HepG2 (cell line): ENCODE measurements at regions not wholly inside any gene's neighbourhood (a gene's known extent, or its start where the extent isn't known, plus 50 kb on each side); places are given as distances from the start of the nearest gene placed in this dataset.

Experiments
- FOSL2 ChIP-seq: sonication (generic); formaldehyde crosslinking; IDR thresholded peaks from 2 replicates; pipeline ENCODE4 v1.4.0; 2020; ENCODE audit warnings: missing genetic modification reagents
- GPBP1L1 ChIP-seq: sonication (generic); formaldehyde crosslinking; IDR thresholded peaks from 2 replicates; pipeline ENCODE4 v1.5.0; 2020; ENCODE audit warnings: mild to moderate bottlenecking, missing genetic modification reagents
- HMG20A ChIP-seq: IDR thresholded peaks from 2 replicates; pipeline ENCODE4 v1.6.1; 2016; ENCODE audit warnings: borderline replicate concordance
- HNRNPLL ChIP-seq: fragments of 200-400 bp; formaldehyde crosslinking; IDR thresholded peaks from 2 replicates; pipeline ENCODE4 v1.6.1; 2017; ENCODE audit warnings: mild to moderate bottlenecking, low read depth, low read length; ENCODE audit not compliant: poor library complexity, severe bottlenecking
- KDM1A ChIP-seq: IDR thresholded peaks from 2 replicates; pipeline ENCODE4 v1.6.1; 2016; ENCODE audit warnings: missing compliant biosample characterization
- KLF16 ChIP-seq, 2 experiments: sonication (generic) in 1 of 2; formaldehyde crosslinking in 1 of 2; IDR thresholded peaks; 2 replicates each; pipeline versions ENCODE4 v1.6.1 to v1.8.0; 2016 to 2023; ENCODE audit warnings: missing genetic modification reagents in 2 of 2, missing compliant biosample characterization in 1 of 2
- KLF6 ChIP-seq: IDR thresholded peaks from 2 replicates; pipeline ENCODE4 v1.8.0; 2016; ENCODE audit warnings: missing biosample characterization, missing genetic modification reagents
- RARA ChIP-seq: IDR thresholded peaks from 2 replicates; pipeline ENCODE4 v1.6.1; 2016; ENCODE audit warnings: missing genetic modification reagents, missing compliant biosample characterization
- ZBTB40 ChIP-seq, 2 experiments: fragments of 450-650 bp in 1 of 2; sonication (generic) in 1 of 2; formaldehyde crosslinking in 1 of 2; IDR thresholded peaks; 2 replicates each; pipeline versions ENCODE4 v1.6.1 to v1.8.0; 2016 to 2022; ENCODE audit warnings: antibody characterized with exemption in 1 of 2, mild to moderate bottlenecking in 1 of 2, missing genetic modification reagents in 1 of 2
- ZNF207 ChIP-seq: fragments of 450-650 bp; IDR thresholded peaks from 2 replicates; pipeline ENCODE4 v1.6.1; 2016; ENCODE audit warnings: antibody characterized with exemption, borderline replicate concordance
- ZNF24 ChIP-seq: fragments of 450-650 bp; IDR thresholded peaks from 2 replicates; pipeline ENCODE4 v1.6.1; 2017; ENCODE audit warnings: antibody characterized with exemption, mild to moderate bottlenecking
- TF ChIP-seq, protein P1 (sequence below): sonication (generic); formaldehyde crosslinking; IDR thresholded peaks from 2 replicates; pipeline ENCODE4 v1.4.0; 2020; ENCODE audit warnings: mild to moderate bottlenecking, missing genetic modification reagents
- TF ChIP-seq, protein P2 (sequence below): IDR thresholded peaks from 2 replicates; pipeline ENCODE4 v1.4.0; 2020; ENCODE audit warnings: mild to moderate bottlenecking, missing genetic modification reagents

GRCh38 chr7:46145412-46145811 lies 224.3 kb upstream of the IGFBP3 start (continued):
- TF ChIP-seq ZBTB40 (IDR thresholded peaks at IDR 0.05) (no peak), ZBTB40 (CRISPR knock-in tag; IDR thresholded peaks at IDR 0.05) (0 out of 2 replicates have a peak, but pooled peaks have one; percentile 21), FOSL2 (CRISPR knock-in tag) (peak; percentile 65), RARA (CRISPR knock-in tag) (peak; percentile 36; the same call in 1 of the 2 replicates), KDM1A (CRISPR knock-in tag) (peak; percentile 26; the same call in 1 of the 2 replicates), ZNF207 (no peak), KLF16 (CRISPR knock-in tag; IDR thresholded peaks at IDR 0.05) (no peak), HNRNPLL (no peak), ZNF24 (no peak), HMG20A (CRISPR knock-in tag) (0 out of 2 replicates have a peak, but pooled peaks have one; percentile 22), KLF6 (no peak), GPBP1L1 (CRISPR knock-in tag) (no peak)
- TF ChIP-seq, protein P1, sequence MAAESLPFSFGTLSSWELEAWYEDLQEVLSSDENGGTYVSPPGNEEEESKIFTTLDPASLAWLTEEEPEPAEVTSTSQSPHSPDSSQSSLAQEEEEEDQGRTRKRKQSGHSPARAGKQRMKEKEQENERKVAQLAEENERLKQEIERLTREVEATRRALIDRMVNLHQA (CRISPR knock-in tag), result no peak
- TF ChIP-seq, protein P2, sequence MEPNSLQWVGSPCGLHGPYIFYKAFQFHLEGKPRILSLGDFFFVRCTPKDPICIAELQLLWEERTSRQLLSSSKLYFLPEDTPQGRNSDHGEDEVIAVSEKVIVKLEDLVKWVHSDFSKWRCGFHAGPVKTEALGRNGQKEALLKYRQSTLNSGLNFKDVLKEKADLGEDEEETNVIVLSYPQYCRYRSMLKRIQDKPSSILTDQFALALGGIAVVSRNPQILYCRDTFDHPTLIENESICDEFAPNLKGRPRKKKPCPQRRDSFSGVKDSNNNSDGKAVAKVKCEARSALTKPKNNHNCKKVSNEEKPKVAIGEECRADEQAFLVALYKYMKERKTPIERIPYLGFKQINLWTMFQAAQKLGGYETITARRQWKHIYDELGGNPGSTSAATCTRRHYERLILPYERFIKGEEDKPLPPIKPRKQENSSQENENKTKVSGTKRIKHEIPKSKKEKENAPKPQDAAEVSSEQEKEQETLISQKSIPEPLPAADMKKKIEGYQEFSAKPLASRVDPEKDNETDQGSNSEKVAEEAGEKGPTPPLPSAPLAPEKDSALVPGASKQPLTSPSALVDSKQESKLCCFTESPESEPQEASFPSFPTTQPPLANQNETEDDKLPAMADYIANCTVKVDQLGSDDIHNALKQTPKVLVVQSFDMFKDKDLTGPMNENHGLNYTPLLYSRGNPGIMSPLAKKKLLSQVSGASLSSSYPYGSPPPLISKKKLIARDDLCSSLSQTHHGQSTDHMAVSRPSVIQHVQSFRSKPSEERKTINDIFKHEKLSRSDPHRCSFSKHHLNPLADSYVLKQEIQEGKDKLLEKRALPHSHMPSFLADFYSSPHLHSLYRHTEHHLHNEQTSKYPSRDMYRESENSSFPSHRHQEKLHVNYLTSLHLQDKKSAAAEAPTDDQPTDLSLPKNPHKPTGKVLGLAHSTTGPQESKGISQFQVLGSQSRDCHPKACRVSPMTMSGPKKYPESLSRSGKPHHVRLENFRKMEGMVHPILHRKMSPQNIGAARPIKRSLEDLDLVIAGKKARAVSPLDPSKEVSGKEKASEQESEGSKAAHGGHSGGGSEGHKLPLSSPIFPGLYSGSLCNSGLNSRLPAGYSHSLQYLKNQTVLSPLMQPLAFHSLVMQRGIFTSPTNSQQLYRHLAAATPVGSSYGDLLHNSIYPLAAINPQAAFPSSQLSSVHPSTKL (CRISPR knock-in tag), result peak; percentile 61
